HG03175 (cell line): ENCODE measurements at regions not wholly inside any gene's neighbourhood (a gene's known extent, or its start where the extent isn't known, plus 50 kb on each side); places are given as distances from the start of the nearest gene placed in this dataset.
"Not testable (repeated sequence)": the region's sequence is repeated elsewhere in the genome, so short reads cannot be mapped to it uniquely, and the experiment has no call there.

Source experiments
- ATAC-seq: cut with Tn5 transposase; IDR thresholded peaks from one replicate; pipeline ENCODE4 v1.9.1; 2021; ENCODE audit warnings: mild to moderate bottlenecking, moderate library complexity; ENCODE audit not compliant: unreplicated experiment

DNA sequence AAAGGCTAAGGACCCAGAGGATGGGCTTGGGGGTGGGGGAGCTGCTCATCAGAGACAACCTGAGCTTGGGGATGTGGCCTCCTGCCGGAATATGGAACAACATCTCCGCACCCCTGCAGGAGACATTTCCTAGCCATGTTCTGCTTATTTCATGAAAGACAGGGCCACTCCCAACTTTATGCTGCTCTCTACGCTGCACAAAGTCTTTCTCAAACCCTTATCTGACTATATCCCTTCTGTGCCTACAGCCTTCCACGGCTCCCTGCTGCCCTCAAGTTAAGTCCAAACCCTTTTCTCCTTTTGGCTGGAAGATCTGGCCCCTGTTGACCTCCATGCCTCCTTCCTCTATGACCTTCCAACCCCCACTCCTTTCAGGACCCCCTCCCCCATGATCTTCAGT lies 562.0 kb downstream of the MN1 start:
- ATAC-seq = no peak

DNA sequence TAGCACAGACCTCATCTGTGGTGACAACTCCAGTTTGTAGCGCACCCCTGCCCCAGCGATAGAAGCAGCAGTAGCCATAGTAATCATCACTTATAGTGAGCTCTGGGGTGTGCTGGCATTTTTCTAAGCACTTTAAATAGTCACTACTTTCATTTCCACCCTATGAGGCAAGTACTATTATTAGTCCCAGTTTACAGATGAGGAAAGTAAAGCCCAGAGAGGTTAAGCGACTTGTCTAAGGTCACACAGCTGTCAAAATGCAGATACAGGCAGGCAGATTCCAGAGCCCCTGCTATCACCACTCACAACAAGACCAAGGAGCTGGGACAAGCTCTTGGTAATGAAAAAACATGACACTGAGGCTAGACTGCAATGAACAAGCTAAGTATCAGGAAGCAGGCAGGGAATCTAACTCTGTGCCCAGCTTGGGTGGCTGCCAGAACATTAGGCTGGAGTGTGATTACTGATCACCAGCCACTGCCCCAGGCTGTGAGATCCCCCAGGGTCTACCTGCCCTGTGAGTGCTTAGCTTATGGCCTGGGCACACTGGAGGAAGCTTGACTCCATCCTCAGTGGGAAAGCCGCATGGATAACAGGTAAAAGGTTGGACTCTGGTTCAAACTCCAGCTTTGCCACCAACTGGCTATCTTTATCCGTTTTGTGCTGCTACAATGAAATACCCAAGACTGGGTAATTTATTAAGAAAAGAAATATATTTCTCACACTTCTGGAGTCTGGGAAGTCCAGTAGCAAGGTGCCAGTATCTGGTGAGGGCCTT lies 561.1 kb downstream of the MN1 start:
- ATAC-seq = no peak

GRCh38 chr22:27241430-27242321 lies 559.9 kb downstream of the MN1 start:
- no peak for ATAC-seq

DNA sequence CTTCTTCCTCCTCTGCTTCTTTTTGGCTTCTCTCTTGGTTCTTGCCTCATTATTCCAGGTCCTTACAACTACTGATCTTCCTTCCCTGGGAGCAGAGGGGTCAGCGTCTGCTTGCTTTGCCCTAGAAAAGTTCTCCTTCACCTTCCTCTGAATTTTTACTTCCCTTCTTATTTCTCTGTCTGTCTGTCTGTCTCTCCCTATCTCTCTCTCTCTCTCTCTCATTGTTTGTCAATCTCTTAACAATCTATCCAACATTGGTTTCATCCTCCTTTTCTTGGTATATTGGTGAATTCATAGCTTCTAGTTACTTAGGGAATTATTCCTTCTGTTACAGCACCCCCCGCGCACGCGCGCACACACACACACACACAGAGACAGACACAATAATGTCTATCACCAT lies 559.1 kb downstream of the MN1 start:
- no peak for ATAC-seq

GRCh38 chr22:27242917-27243589 lies 558.5 kb downstream of the MN1 start:
- no peak for ATAC-seq

DNA sequence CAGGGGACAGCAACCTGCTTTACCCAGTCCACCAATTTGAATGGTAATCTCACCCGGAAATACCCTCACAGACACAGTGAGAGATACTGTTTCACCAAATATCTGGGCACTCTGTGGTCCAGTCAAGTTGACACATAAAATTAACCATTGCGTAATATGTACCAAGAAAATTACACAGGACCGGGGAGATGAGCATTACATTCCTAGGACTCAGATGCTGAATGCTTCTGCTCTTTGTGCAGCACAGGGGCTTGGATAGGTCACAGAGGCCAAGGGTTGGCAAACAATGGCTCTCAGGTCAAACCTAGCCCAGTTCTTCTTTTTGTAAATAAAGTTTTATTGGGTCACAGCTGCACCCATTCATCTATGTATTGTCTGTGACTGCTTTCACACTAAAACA lies 557.2 kb downstream of the MN1 start:
- ATAC-seq = no peak

DNA sequence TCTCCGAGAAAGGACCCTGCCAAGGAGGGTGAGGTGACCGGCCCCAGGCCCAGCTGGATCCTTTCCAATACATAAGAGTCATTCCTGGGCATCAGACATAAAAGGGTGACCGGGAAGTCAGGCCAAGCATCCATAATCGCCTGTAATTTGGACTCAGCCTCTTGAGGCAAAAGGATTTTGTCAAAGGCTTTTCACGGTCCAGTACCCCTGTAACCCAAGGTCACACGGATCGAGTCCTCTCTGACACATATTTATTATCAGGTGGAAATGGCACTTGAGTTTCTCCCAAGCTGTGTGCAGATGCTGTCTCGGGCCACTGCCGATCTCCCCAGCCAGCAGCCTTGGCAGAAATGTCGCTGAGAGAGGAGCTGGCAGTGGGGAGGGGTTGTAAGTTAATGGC lies 556.5 kb downstream of the MN1 start:
- ATAC-seq = no peak

GRCh38 chr22:27246558-27246957 lies 555.0 kb downstream of the MN1 start:
- no peak for ATAC-seq

GRCh38 chr22:27247701-27248434 lies 553.7 kb downstream of the MN1 start:
- no peak for ATAC-seq

DNA sequence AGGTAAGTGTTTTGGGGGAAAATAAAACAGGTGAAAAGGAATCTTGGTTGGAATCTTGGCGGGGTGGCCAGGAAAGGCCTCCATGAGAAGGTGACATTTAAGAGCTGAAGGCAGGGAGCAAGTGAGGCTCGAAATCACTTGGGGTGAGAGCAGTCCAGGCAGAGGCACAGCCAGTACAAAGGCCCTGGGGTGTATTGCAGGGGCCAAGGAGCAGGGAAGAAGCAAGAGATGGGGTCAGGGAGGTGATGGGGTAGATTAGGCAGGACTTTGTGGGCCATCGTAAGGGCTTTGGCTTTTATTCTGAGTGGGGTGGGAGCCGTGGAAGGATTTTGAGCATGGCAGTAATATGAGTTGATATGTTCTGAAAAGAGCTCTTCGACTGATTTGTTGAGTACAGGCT lies 551.1 kb downstream of the MN1 start:
- no peak for ATAC-seq

GRCh38 chr22:27250886-27251285 lies 550.7 kb downstream of the MN1 start:
- no peak for ATAC-seq

DNA sequence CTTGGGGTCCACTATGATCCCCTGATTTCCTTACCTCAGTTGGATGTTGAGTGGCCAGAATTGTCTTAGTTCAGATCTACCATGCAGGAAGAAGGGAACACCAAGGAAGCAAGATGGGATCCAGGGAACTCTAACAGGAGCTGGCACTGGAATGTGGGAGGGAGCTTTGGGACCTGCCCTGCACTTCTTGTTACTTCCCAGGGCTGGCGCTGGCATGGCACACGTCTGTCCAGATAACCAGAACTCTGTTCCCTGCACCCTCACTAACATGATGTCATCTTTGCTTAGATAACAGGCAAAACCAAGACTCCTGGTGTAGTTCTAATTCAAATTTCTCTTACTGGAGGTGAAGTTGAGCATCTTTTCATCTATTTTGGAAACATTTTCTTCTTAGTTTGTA lies 550.0 kb downstream of the MN1 start:
- no peak for ATAC-seq

GRCh38 chr22:27252282-27253049 lies 549.1 kb downstream of the MN1 start:
- no peak for ATAC-seq

DNA sequence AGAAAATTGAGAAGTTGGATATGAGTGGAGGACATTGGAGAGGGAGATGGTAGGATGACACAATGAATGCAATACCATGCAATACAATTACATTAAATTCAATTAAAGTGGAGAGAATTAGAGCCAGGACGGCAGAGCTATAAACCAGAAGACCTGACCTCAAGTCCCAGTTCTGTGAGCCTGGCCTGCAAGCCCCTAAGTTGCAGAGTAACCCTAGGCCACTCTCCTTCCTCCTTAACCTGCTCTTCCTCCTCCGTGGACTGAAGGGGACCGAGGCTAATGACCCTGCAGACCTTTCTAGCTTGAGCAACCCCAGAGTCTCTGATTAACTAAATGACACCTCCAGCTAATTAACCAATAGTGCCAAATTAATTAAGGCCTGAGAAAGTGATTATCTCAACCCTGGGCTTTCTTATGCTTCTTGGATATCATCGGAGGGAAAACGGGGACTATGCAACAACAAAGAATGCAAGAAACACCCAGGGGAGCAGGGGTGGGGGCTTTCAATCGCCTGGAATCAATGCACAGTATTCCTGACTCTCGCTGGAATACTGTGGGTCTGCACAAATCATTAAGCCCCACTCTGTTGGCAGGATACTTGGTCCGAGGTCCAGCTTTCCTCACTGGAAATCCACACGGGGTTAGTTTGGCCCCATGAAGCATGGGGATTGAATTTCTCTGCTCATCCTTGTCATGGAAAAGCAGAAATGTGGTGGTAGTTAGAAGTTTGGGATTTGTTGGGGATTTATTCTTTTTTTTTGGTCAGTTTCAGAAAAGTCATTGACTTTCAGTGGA lies 548.3 kb downstream of the MN1 start:
- ATAC-seq = no peak

DNA sequence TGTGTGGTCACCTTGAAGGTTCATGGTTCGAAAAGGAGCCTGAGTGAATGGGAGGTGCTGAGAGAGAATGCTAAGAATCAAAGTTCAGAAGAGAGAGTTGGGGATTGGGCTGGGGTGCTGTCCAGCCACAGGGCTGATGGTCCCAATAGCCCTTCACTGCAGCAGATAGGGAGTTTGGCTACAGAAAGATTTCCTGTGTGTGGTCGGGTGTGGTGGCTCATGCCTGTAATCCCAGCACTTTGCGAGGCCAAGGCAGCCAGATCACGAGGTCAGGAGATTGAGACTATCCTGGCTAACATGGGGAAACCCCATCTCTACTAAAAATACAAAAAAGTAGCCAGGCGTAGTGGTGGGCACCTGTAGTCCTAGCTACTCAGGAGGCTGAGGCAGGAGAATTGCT lies 547.5 kb downstream of the MN1 start:
- not testable (repeated sequence) for ATAC-seq

- ATAC-seq = no peak
Measured at GRCh38 chr22:27255580-27255979, 546.0 kb downstream of the MN1 start.

DNA sequence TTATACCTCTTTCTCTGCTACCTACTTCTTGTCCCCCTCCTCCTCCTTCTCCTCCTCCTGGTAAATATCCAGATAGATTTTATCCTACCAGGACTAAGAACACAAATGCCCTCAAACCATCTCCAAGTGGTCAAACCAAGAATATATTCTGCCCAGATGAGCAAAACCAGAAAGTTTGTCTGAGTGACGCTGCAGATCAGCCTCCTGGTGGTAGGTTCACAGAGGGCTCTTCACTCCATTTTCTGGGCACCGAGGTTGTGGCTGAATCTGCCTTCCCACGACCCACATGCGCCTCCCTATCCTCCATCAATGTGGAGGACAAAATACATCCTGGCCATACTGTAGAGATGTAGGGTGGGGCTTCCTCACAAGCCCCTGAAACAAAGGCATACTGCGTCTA lies 543.6 kb downstream of the MN1 start:
- ATAC-seq = no peak

DNA sequence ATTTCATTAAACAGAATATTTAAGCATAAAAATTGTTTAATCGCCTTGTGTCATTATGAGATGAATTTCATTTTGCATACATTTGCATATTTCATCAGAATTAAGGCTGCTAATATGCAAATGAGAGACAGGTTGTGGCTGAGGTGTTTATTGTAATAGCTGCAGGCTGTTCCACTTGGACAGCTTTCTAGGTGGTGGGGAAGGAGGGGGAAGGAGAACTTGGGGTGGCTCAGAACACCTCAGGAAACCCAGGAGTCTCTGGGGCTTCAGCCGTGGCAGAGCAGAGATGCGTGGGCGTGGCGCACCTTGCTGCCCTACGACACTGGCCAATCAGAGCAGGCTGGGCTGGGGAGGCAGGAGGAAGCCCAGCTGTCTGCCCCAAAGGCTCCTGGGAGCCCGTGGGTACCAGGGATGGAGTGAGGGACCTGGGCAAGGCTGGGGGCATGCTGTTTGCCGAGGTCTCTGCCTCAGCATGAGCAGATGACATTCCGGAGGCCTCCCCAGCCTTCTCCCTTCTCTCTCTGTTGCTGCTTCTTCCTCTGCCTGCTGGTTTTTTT lies 542.9 kb downstream of the MN1 start:
- no peak for ATAC-seq

DNA sequence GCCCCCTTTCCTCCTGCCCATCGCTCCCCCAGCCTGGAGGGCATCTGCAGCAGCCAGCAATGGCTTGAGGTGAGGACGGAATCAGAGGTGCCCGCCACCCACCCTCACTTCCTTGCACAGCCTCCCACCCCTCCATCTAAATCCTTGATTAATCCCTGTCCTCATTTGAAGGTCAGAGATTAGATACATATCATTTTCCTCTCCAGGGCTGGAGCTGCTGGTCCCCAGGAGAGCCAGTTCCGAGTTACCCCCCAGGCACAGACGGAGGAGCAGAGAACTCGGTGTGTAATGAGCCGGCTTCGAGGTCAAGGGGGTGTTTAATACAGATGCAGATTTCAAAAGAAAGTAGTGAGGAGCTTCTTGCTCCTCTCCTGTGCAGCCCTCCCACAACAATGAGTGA lies 542.1 kb downstream of the MN1 start:
- ATAC-seq = no peak
